HG03521 (cell line): ENCODE measurements at regions not wholly inside any gene's neighbourhood (a gene's known extent, or its start where the extent isn't known, plus 50 kb on each side); places are given as distances from the start of the nearest gene placed in this dataset.

ENCODE experiments used
- ATAC-seq: cut with Tn5 transposase; IDR thresholded peaks from one replicate; pipeline ENCODE4 v1.9.1; 2021; ENCODE audit warnings: mild to moderate bottlenecking, moderate library complexity; ENCODE audit not compliant: unreplicated experiment

- no peak for ATAC-seq
Observed at GRCh38 chr7:123401295-123401694, 133.1 kb downstream of the IQUB start.

- no peak for ATAC-seq
Observed at GRCh38 chr7:123400196-123400595, 134.2 kb downstream of the IQUB start.

GRCh38 chr7:123398921-123399320, 135.5 kb downstream of the IQUB start:
- ATAC-seq = no peak

GRCh38 chr7:123397746-123398338, 136.6 kb downstream of the IQUB start:
- no peak for ATAC-seq

GRCh38 chr7:123393623-123394022, 140.8 kb downstream of the IQUB start:
- ATAC-seq = no peak

GRCh38 chr7:123372368-123372767, 162.0 kb downstream of the IQUB start:
- no peak for ATAC-seq

- peak; percentile 91 for ATAC-seq
Observed at GRCh38 chr7:123367484-123368122, 166.8 kb downstream of the IQUB start.

- no peak for ATAC-seq
Observed at GRCh38 chr7:123367031-123367430, 167.3 kb upstream of the SLC13A1 start.

- no peak for ATAC-seq
Observed at GRCh38 chr7:123366626-123367025, 166.9 kb upstream of the SLC13A1 start.

GRCh38 chr7:123360631-123361030, 160.9 kb upstream of the SLC13A1 start:
- no peak for ATAC-seq

GRCh38 chr7:123355576-123356190, 155.9 kb upstream of the SLC13A1 start:
- peak; percentile 54 for ATAC-seq

GRCh38 chr7:123352973-123353372, 153.2 kb upstream of the SLC13A1 start:
- ATAC-seq = no peak

- ATAC-seq = no peak
Observed at GRCh38 chr7:123351516-123352505, 152.0 kb upstream of the SLC13A1 start.

GRCh38 chr7:123351027-123351426, 151.3 kb upstream of the SLC13A1 start:
- ATAC-seq = no peak

GRCh38 chr7:123348690-123349089, 148.9 kb upstream of the SLC13A1 start:
- no peak for ATAC-seq

- no peak for ATAC-seq
Observed at GRCh38 chr7:123346766-123347165, 147.0 kb upstream of the SLC13A1 start.

- ATAC-seq = no peak
Observed at GRCh38 chr7:123343611-123344010, 143.8 kb upstream of the SLC13A1 start.

- ATAC-seq = no peak
Observed at GRCh38 chr7:123341102-123341501, 141.3 kb upstream of the SLC13A1 start.

GRCh38 chr7:123338688-123339087, 138.9 kb upstream of the SLC13A1 start:
- ATAC-seq = no peak

- no peak for ATAC-seq
Observed at GRCh38 chr7:123329988-123330643, 130.3 kb upstream of the SLC13A1 start.

- no peak for ATAC-seq
Observed at GRCh38 chr7:123327661-123328060, 127.9 kb upstream of the SLC13A1 start.
